ENCODE measurements at regions not wholly inside any gene's neighbourhood (a gene's known extent, or its start where the extent isn't known, plus 50 kb on each side); places are given as distances from the start of the nearest gene placed in this dataset.

GRCh38 chr7:153628825-153629224 lies 423.4 kb upstream of the DPP6 start:
- ChIA-PET CTCF (no interaction called here), POLR2A (ENCODE audit: unreplicated experiment) (no interaction called here)
- H3K9ac ChIP-seq (ENCODE audit: low read depth, low read length): no peak overlapping the region
- H4K91ac ChIP-seq (ENCODE audit: insufficient read depth, low read depth, low read length): no peak overlapping the region
- no peak overlapping the region for H3K18ac ChIP-seq (ENCODE audit: low read depth, low read length)
- no peaks in the 10 kb centered on the region for H4K20me1 ChIP-seq (ENCODE audit: insufficient read depth, low read length)
- intact Hi-C loops (cut with micrococcal nuclease): no loop called here
- H3K4ac ChIP-seq (ENCODE audit: low read depth, low read length): no peak overlapping the region
- TF ChIP-seq CTCF (conservative IDR thresholded peaks at IDR 0.05; ENCODE audit: low read depth, low read length): no peak
- TF ChIP-seq POLR2A (IDR thresholded peaks at IDR 0.05; ENCODE audit: low read depth, low read length): no peak
- TF ChIP-seq SMC3 (IDR thresholded peaks at IDR 0.05; ENCODE audit: low read depth, low read length): no peak
- no peak for TF ChIP-seq NFE2L2 (IDR thresholded peaks at IDR 0.05; ENCODE audit: low read depth, low read length)
- no peak for TF ChIP-seq RCOR1 (IDR thresholded peaks at IDR 0.05; ENCODE audit: insufficient replicate concordance, low read length)
- TF ChIP-seq MAZ (IDR thresholded peaks at IDR 0.05; ENCODE audit: borderline replicate concordance, low read depth, low read length): no peak
- TF ChIP-seq CEBPB (IDR thresholded peaks at IDR 0.05; ENCODE audit: low read depth, low read length): no peak
- no peak for TF ChIP-seq BHLHE40 (IDR thresholded peaks at IDR 0.05; ENCODE audit: low read depth, low read length)
- no peak for TF ChIP-seq RAD21 (IDR thresholded peaks at IDR 0.05; ENCODE audit: low read length)
- TF ChIP-seq USF2 (IDR thresholded peaks at IDR 0.05; ENCODE audit: low read depth, low read length): no peak
- TF ChIP-seq MXI1 (IDR thresholded peaks at IDR 0.05; ENCODE audit: borderline replicate concordance, low read depth, low read length): no peak
- no peak for TF ChIP-seq RFX5 (IDR thresholded peaks at IDR 0.05; ENCODE audit: low read depth, low read length)
- no peak overlapping the region for H3K23ac ChIP-seq (ENCODE audit: low read depth, low read length)
- no peak overlapping the region for H2BK15ac ChIP-seq (ENCODE audit: low read depth, low read length)
- peaks cover 10% of the 10 kb centered on the region for H3K9me3 ChIP-seq (ENCODE audit: control insufficient read depth, insufficient read depth, low read length)
- H4K8ac ChIP-seq (ENCODE audit: low read depth in 2 of 2, low read length in 2 of 2): no peak overlapping the region
- H3K79me1 ChIP-seq (ENCODE audit: low read depth in 1 of 2, low read length in 2 of 2): no peaks in the 10 kb centered on the region
- WGBS, 2 experiments (ENCODE audit: extremely low coverage in 2 of 2, insufficient read length in 1 of 2): no CpG with 5 or more reads among the region's 1 CpG
- in situ Hi-C loops (cut with MboI; ENCODE audit: low sequenced_read_pairs): no loop called here
- H3K4me1 ChIP-seq (ENCODE audit: control insufficient read depth, insufficient read depth, low read length): no peaks in the 10 kb centered on the region
- H2BK120ac ChIP-seq (ENCODE audit: low read depth, low read length): no peak overlapping the region
- ATAC-seq (ENCODE audit: low read depth): no peak
- H2AK5ac ChIP-seq (ENCODE audit: low read depth, low read length): no peak overlapping the region
- H3K27ac ChIP-seq (ENCODE audit: insufficient read depth, low read length): no peak overlapping the region
- H3K56ac ChIP-seq (ENCODE audit: extremely low read depth, insufficient read depth, low read length): no peak overlapping the region
- no peak overlapping the region for H2AFZ ChIP-seq (replicated peaks; ENCODE audit: low read length, poor library complexity)
- H2BK20ac ChIP-seq (ENCODE audit: low read depth, low read length): no peak overlapping the region
- BruUV-seq (replicated peaks): no TSS peak
- dilution Hi-C loops (cut with HindIII; ENCODE audit: low sequenced_read_pairs, unreplicated experiment): no loop called here
- no peaks in the 10 kb centered on the region for H3K36me3 ChIP-seq (ENCODE audit: control insufficient read depth, insufficient read depth, low read length)
- no peak for DNase-seq
- no peak overlapping the region for H3K4me3 ChIP-seq (ENCODE audit: insufficient read depth, low read depth, low read length)
- no peak overlapping the region for H3K14ac ChIP-seq (replicated peaks; ENCODE audit: low read depth, low read length)
- no peak overlapping the region for H3K4me2 ChIP-seq (ENCODE audit: low read depth, low read length)
- no peaks in the 10 kb centered on the region for H3K9me1 ChIP-seq (ENCODE audit: insufficient read depth, low read length)
- H3K27me3 ChIP-seq (ENCODE audit: control insufficient read depth, insufficient read depth, low read length): no peaks in the 10 kb centered on the region
- no peak overlapping the region for H2BK5ac ChIP-seq (ENCODE audit: low read depth, low read length, poor library complexity, severe bottlenecking)
- no peak overlapping the region for H4K5ac ChIP-seq (ENCODE audit: low read depth, low read length)
- H2AK9ac ChIP-seq (replicated peaks; ENCODE audit: low read depth, low read length, poor library complexity): no peak overlapping the region
